AG09309 (cell line): ENCODE measurements at regions not wholly inside any gene's neighbourhood (a gene's known extent, or its start where the extent isn't known, plus 50 kb on each side); places are given as distances from the start of the nearest gene placed in this dataset.

Experiments used
- DNase-seq: peaks from one replicate; pipeline ENCODE4 v3.0.0-alpha.2; 2010; ENCODE audit warnings: low read depth
- H3K4me3 ChIP-seq: 2 replicates; pipeline ENCODE4 v1.5.1; 2011; ENCODE audit warnings: mild to moderate bottlenecking, low read depth, low read length, moderate library complexity; ENCODE audit not compliant: control insufficient read depth
- TF ChIP-seq, protein P1 (sequence below): IDR thresholded peaks from 2 replicates; pipeline ENCODE4 v1.5.1; 2011; ENCODE audit warnings: mild to moderate bottlenecking, low read depth, low read length, inconsistent platforms; ENCODE audit not compliant: insufficient read depth, control insufficient read depth; ENCODE audit errors: missing control alignments

DNA sequence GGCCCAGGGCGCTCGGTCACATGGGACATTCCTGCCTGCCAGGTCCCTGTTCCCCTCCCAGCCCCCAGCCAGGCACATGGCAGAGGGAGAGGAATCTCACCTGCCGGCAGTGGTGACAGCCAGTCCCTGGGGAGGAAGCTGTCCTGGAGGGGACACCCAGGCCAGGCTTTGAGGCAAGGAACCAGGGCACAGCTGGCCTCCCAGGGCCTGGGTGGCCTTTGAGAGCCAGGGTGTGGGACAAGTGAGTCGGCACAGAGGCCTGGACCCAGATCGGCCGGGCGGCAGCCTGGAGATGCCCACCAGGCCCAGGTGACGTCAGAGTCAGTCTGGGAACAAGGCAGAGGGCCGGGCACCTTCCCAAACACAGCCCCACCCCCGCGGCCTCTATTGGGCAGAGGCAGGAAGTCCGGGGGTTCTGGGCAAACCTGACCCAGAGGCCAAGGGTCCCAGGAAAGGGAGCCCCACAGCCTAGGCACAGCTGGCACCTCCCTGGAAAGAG, 65.0 kb upstream of the CFAP46 start:
- no peak overlapping the region for H3K4me3 ChIP-seq
- TF ChIP-seq, protein P1, sequence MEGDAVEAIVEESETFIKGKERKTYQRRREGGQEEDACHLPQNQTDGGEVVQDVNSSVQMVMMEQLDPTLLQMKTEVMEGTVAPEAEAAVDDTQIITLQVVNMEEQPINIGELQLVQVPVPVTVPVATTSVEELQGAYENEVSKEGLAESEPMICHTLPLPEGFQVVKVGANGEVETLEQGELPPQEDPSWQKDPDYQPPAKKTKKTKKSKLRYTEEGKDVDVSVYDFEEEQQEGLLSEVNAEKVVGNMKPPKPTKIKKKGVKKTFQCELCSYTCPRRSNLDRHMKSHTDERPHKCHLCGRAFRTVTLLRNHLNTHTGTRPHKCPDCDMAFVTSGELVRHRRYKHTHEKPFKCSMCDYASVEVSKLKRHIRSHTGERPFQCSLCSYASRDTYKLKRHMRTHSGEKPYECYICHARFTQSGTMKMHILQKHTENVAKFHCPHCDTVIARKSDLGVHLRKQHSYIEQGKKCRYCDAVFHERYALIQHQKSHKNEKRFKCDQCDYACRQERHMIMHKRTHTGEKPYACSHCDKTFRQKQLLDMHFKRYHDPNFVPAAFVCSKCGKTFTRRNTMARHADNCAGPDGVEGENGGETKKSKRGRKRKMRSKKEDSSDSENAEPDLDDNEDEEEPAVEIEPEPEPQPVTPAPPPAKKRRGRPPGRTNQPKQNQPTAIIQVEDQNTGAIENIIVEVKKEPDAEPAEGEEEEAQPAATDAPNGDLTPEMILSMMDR = no peak
- no peak for DNase-seq

DNA sequence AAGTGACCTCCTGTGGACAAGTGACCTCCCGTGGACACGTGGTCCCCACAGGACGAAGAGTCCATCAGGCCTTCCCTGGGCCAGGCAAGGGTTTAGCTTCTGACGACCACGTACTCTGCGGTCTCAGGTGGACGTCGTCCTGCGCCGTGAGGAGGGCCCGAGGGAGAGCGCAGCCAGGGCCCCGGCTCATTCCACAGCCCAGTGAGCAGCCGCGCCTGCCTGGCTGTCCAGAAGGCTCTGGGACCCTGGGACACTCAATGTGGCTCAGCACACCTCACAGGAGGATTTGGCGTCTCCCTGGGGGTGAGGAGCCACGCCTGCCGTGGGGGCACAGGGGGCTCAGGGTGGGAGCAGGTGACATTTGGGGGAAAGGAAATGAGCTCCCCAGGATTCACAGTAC, 64.4 kb upstream of the CFAP46 start:
- TF ChIP-seq, protein P1 = no peak
- DNase-seq = no peak
- H3K4me3 ChIP-seq = no peak overlapping the region

DNA sequence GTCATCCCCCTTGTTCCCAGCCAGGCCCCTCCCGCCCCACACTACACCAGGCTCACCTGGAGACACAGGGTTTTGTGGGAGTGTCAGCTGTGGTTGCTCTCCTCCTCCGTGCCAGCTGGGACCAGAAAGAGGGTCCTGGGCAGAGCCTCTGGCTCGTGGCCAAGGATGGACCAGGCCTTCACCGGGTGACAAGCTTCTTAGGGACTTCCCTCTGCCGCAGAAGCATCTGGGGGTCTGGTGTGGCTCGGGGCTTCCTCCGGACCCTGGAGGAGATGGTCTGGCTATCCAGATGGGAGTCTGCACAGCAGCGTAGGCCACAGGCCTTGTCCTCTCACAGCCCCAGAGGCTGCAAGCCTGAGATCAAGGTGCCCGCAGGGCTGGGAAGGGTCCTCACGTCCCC, 63.8 kb upstream of the CFAP46 start:
- TF ChIP-seq, protein P1 = no peak
- DNase-seq = no peak
- no peak overlapping the region for H3K4me3 ChIP-seq

DNA sequence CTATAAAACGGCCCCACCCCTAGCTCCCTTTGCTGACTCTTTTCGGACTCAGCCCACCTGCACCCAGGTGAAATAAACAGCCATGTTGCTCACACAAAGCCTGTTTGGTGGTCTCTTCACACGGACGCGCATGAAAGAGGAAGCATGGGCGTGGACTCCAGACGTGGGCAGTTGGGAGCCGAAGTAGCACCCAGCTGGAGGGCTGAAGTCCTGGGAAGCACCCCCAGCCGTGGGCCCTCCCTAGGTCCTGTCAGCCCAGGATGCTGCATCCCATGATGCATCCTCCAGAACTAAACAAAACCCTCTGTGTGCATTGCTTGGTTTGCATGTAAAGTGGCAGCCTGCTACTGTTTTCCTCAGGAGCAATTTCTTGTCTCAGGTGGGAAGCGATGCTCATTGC, 62.1 kb upstream of the CFAP46 start:
- no peak overlapping the region for H3K4me3 ChIP-seq
- DNase-seq = no peak
- TF ChIP-seq, protein P1 = no peak

DNA sequence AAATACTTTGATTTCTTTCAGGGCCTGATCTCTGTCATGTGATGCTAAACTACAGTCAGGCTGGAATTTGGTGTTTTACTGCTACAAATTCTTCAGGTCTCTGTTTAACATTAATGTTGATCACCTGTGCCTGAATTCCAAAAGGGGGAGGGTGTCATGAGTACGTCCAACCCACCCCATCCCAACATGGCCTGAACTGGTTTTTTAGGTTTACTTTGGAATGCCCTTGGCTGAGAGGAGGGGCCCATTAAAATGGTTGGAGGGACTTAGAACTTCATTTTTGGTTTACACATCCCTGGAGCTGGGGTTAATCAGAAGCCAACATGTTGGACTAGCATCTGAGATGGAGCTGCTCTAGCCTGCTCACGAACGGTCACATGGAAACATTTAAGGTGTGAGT, 60.8 kb upstream of the CFAP46 start:
- DNase-seq = no peak
- H3K4me3 ChIP-seq = no peak overlapping the region
- TF ChIP-seq, protein P1 = no peak

DNA sequence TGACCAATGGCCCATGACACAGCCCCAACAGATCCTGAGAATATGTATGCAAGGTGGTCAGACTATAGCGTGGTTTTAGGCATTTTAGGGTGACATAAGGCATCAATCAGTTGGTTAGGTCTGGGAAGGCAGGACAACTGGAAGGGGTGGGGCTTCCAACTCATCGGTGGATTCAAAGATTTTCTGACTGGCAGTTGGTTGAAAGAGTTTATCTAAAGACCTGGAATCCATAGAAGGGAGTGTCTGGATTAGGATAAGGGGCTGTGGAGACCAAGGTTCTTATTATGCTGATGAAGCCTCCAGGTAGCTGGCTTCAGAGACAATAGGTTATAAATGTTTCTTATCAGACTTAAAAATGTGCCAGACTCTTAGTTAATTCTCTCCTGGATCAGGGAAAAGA, 60.3 kb upstream of the CFAP46 start:
- TF ChIP-seq, protein P1 = no peak
- H3K4me3 ChIP-seq = no peak overlapping the region
- DNase-seq = no peak

DNA sequence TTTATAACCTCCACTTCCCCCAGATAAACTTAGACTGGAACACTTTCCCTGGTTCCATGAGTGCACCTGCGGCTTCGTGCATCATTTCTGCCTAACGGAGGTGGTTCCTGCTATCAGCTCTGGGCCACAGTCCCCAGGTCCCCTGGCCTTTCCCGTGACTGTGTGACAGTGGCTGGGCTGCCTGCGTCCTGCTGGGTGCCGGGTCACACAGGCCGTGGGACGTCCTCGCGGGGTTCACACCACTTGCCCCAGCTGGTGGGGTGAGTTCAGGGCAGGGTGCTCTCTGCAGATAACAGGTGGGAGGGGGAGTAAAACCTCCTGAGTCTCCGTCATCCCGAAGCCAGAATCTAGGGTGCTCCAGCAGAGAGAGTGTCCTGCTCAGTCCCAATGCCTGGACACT, 58.7 kb upstream of the CFAP46 start:
- TF ChIP-seq, protein P1 = no peak
- no peak for DNase-seq

More for the DNA sequence above, 58.7 kb upstream of the CFAP46 start:
- H3K4me3 ChIP-seq = no peak overlapping the region
